ENCODE measurements at regions not wholly inside any gene's neighbourhood (a gene's known extent, or its start where the extent isn't known, plus 50 kb on each side); places are given as distances from the start of the nearest gene placed in this dataset.

DNA sequence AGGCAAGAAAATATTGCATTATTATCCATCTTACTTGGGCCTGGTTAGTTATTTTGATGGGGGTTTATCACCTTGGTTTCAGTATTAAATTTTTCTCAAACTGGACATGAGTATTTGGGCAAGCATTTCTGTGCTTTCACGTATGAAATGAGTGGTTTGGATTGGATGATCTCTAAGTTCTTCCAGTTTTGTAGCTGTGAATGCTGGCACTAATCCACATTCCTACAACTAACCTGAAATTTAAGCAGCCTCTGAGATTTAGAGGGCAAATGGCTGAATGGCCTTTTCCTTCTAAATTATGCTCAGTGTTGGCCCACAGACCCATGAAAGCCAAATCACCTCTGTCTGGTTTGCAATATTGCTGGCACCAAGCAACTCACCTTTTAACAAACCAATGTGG, 475.0 kb upstream of the B3GALT2 start:
- no peak for TF ChIP-seq EZH2phosphoT487 (IDR thresholded peaks at IDR 0.05)
- TF ChIP-seq, protein P1, sequence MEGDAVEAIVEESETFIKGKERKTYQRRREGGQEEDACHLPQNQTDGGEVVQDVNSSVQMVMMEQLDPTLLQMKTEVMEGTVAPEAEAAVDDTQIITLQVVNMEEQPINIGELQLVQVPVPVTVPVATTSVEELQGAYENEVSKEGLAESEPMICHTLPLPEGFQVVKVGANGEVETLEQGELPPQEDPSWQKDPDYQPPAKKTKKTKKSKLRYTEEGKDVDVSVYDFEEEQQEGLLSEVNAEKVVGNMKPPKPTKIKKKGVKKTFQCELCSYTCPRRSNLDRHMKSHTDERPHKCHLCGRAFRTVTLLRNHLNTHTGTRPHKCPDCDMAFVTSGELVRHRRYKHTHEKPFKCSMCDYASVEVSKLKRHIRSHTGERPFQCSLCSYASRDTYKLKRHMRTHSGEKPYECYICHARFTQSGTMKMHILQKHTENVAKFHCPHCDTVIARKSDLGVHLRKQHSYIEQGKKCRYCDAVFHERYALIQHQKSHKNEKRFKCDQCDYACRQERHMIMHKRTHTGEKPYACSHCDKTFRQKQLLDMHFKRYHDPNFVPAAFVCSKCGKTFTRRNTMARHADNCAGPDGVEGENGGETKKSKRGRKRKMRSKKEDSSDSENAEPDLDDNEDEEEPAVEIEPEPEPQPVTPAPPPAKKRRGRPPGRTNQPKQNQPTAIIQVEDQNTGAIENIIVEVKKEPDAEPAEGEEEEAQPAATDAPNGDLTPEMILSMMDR (IDR thresholded peaks at IDR 0.05) = no peak
- TF ChIP-seq EZH2 (IDR thresholded peaks at IDR 0.05) = no peak
- Histone ChIP-seq H3F3A (ENCODE audit: low read depth) (no peaks in the 10 kb centered on the region), H3K4me3 (no peak overlapping the region), H3K27ac (no peak overlapping the region), H3K9me3 (ENCODE audit: low read depth) (no peaks in the 10 kb centered on the region), H4K20me1 (ENCODE audit: low read depth) (no peaks in the 10 kb centered on the region), H3K9ac (no peak overlapping the region), H3K4me1 (no peaks in the 10 kb centered on the region), H3K36me3 (no peaks in the 10 kb centered on the region), H3K79me2 (ENCODE audit: low read depth) (no peaks in the 10 kb centered on the region), H3K4me2 (no peak overlapping the region), H3K27me3 (no peaks in the 10 kb centered on the region), H2AFZ (replicated peaks) (no peak overlapping the region)
- Mint-ChIP-seq H3K27ac (no peak overlapping the region), H3K9me3 (no peaks in the 10 kb centered on the region), H3K27me3 (ENCODE audit: insufficient read depth, low read depth) (no peaks in the 10 kb centered on the region), H3K4me1 (peaks cover 3% of the 10 kb centered on the region), H3K4me3 (no peak overlapping the region), H3K36me3 (no peaks in the 10 kb centered on the region)
- no peak for DNase-seq (ENCODE audit: low spot score)

DNA sequence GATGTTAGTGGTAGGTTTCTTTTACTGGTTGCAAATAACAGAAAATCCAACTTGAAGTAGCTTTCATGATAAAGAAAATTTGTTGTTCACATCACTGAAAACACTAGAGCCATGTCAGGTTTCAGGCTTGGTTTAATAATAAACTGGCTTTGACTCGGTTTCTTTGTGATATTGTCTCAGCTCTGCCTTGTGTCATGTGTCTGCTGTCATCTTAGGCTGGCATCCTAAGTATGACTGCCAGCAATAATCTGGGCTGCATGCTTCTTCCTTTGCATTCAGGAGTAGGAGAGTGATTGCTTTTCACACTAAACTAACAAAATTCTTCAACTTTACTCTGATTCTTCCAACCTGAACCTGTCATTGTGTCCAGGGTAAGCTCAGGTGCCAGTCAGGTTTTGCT, 474.0 kb upstream of the B3GALT2 start:
- Mint-ChIP-seq H3K9me3 (no peaks in the 10 kb centered on the region), H3K27me3 (ENCODE audit: insufficient read depth, low read depth) (no peaks in the 10 kb centered on the region), H3K4me3 (no peak overlapping the region), H3K36me3 (no peaks in the 10 kb centered on the region), H3K27ac (no peak overlapping the region), H3K4me1 (peaks cover 3% of the 10 kb centered on the region)
- TF ChIP-seq, protein P1 (IDR thresholded peaks at IDR 0.05) = no peak
- TF ChIP-seq EZH2phosphoT487 (IDR thresholded peaks at IDR 0.05) (no peak), EZH2 (IDR thresholded peaks at IDR 0.05) (no peak)
- DNase-seq (ENCODE audit: low spot score) = no peak
- Histone ChIP-seq H3K27ac (no peak overlapping the region), H3K9me3 (ENCODE audit: low read depth) (no peaks in the 10 kb centered on the region), H3K36me3 (no peaks in the 10 kb centered on the region), H3K27me3 (no peaks in the 10 kb centered on the region), H3F3A (ENCODE audit: low read depth) (no peaks in the 10 kb centered on the region), H3K79me2 (ENCODE audit: low read depth) (no peaks in the 10 kb centered on the region), H3K9ac (no peak overlapping the region), H3K4me1 (no peaks in the 10 kb centered on the region), H3K4me3 (no peak overlapping the region), H2AFZ (replicated peaks) (no peak overlapping the region), H3K4me2 (no peak overlapping the region), H4K20me1 (ENCODE audit: low read depth) (no peaks in the 10 kb centered on the region)

DNA sequence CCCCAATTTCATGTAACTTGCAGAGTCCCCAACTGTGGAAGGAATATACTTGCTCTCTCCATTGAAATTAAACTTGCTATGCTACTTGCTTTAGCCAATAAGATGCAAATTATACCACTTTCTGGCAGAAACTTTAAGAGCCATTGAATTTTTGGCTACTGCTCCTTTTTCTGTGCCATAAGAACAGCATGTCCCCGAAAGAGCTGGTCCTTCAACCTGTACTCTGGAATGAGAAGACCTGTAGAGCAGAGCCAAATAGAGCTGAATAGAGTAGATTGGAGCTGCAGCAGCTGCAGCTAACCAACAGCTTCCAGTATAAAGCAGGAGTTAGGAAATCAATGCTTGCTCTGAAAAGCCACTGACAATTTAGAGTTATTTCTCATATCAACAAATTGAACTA, 472.3 kb upstream of the B3GALT2 start:
- H3K9me3 Mint-ChIP-seq = peaks cover 12% of the 10 kb centered on the region
- no peaks in the 10 kb centered on the region for H3K9me3 ChIP-seq (ENCODE audit: low read depth)
- no peaks in the 10 kb centered on the region for H3K4me1 Mint-ChIP-seq
- TF ChIP-seq, protein P1 (IDR thresholded peaks at IDR 0.05) = no peak
- TF ChIP-seq EZH2 (IDR thresholded peaks at IDR 0.05) = no peak
- no peak for TF ChIP-seq EZH2phosphoT487 (IDR thresholded peaks at IDR 0.05)
- H3K4me3 ChIP-seq = no peak overlapping the region
- no peaks in the 10 kb centered on the region for H3K27me3 ChIP-seq
- H3K79me2 ChIP-seq (ENCODE audit: low read depth) = no peaks in the 10 kb centered on the region
- no peak overlapping the region for H2AFZ ChIP-seq (replicated peaks)
- no peak for DNase-seq (ENCODE audit: low spot score)
- H3K4me1 ChIP-seq = no peaks in the 10 kb centered on the region
- no peaks in the 10 kb centered on the region for H4K20me1 ChIP-seq (ENCODE audit: low read depth)
- no peak overlapping the region for H3K4me2 ChIP-seq
- H3K27ac Mint-ChIP-seq = no peak overlapping the region
- no peak overlapping the region for H3K9ac ChIP-seq
- peaks cover 4% of the 10 kb centered on the region for H3K27me3 Mint-ChIP-seq (ENCODE audit: insufficient read depth, low read depth)
- no peaks in the 10 kb centered on the region for H3F3A ChIP-seq (ENCODE audit: low read depth)
- no peak overlapping the region for H3K4me3 Mint-ChIP-seq
- no peaks in the 10 kb centered on the region for H3K36me3 ChIP-seq
- no peaks in the 10 kb centered on the region for H3K36me3 Mint-ChIP-seq
- H3K27ac ChIP-seq = no peak overlapping the region

DNA sequence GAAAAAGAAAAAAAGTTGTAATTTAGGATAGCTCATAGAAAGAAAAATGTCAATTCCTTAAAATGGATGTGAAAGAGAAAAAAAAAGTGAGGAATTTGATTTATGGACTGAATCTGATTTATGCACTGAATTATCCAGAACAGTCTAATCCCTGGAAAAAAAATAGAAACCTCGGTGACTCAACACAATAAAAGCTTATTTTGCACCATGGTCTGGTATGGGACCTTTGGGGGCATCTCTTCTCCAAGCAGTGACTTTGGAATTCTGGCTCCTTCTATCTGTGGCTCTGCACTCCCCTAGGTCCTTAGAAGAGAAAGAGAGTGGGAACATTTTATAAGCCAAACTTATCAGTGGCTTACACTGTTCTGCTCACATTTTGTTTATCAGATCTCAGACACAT, 471.7 kb upstream of the B3GALT2 start:
- H3K27ac ChIP-seq = no peak overlapping the region
- no peaks in the 10 kb centered on the region for H3K9me3 ChIP-seq (ENCODE audit: low read depth)
- H3K36me3 ChIP-seq = no peaks in the 10 kb centered on the region
- Mint-ChIP-seq H3K36me3 (no peaks in the 10 kb centered on the region), H3K27me3 (ENCODE audit: insufficient read depth, low read depth) (peaks cover 4% of the 10 kb centered on the region), H3K27ac (no peak overlapping the region), H3K4me3 (no peak overlapping the region), H3K4me1 (no peaks in the 10 kb centered on the region), H3K9me3 (peaks cover 14% of the 10 kb centered on the region)
- H2AFZ ChIP-seq (replicated peaks) = no peak overlapping the region
- TF ChIP-seq EZH2 (IDR thresholded peaks at IDR 0.05) = no peak
- no peak for TF ChIP-seq EZH2phosphoT487 (IDR thresholded peaks at IDR 0.05)
- TF ChIP-seq, protein P1 (IDR thresholded peaks at IDR 0.05) = no peak
- H4K20me1 ChIP-seq (ENCODE audit: low read depth) = no peaks in the 10 kb centered on the region
- no peak for DNase-seq (ENCODE audit: low spot score)
- H3K4me1 ChIP-seq = no peaks in the 10 kb centered on the region
- H3K79me2 ChIP-seq (ENCODE audit: low read depth) = no peaks in the 10 kb centered on the region
- no peak overlapping the region for H3K4me3 ChIP-seq
- H3K9ac ChIP-seq = no peak overlapping the region
- no peak overlapping the region for H3K4me2 ChIP-seq
- H3K27me3 ChIP-seq = no peaks in the 10 kb centered on the region
- H3F3A ChIP-seq (ENCODE audit: low read depth) = no peaks in the 10 kb centered on the region

Measured in neural progenitor cell (in vitro differentiated cells).